Naive thymus-derived CD4-positive, alpha-beta T cell (primary cell): ENCODE measurements at regions not wholly inside any gene's neighbourhood (a gene's known extent, or its start where the extent isn't known, plus 50 kb on each side); places are given as distances from the start of the nearest gene placed in this dataset.

ENCODE experiments used
- ATAC-seq: fragments of 150-1000 bp; cut with Tn5 transposase; 2 replicates; pipeline ENCODE4 v1.10.0; 2021; ENCODE audit warnings: mild to moderate bottlenecking, moderate library complexity
- CTCF ChIA-PET: fragments of 350-600 bp; sonication (Branson Sonifier 250); formaldehyde crosslinking; loops from one replicate; lab custom pipeline; 2021; ENCODE audit warnings: antibody characterized with exemption; lab: Charles Lee
- POLR2A ChIA-PET: fragments of 350-600 bp; sonication (Branson Sonifier 250); formaldehyde crosslinking; loops from one replicate; lab custom pipeline; 2021; ENCODE audit warnings: antibody characterized with exemption, inconsistent platforms; lab: Charles Lee
- DNase-seq, 9 donors: peaks; one replicate each; pipeline versions ENCODE4 v3.0.0 to v3.0.0-alpha.2; 2020 to 2022; ENCODE audit warnings: mixed read lengths in 1 of 9
- H3K27ac ChIP-seq: one replicate; pipeline ENCODE4 v1.7.0; 2013; ENCODE audit warnings: mild to moderate bottlenecking, low read depth, low read length, moderate library complexity
- H3K27me3 ChIP-seq, 2 donors: one replicate each; pipeline ENCODE4 v1.7.0; 2013; ENCODE audit warnings: low read length in 2 of 2, mild to moderate bottlenecking in 2 of 2, moderate library complexity in 2 of 2; ENCODE audit not compliant: control insufficient read depth in 2 of 2, insufficient read depth in 2 of 2
- H3K36me3 ChIP-seq, 3 experiments: 1 replicate in 2 of 3; 2 replicates in 1 of 3; pipeline ENCODE4 v1.7.0; 2013; ENCODE audit warnings: low read length in 3 of 3, mild to moderate bottlenecking in 3 of 3, moderate library complexity in 1 of 3; ENCODE audit not compliant: insufficient read depth in 3 of 3, control insufficient read depth in 2 of 3
- H3K4me1 ChIP-seq, 2 donors: one replicate each; pipeline ENCODE4 v1.7.0; 2013; ENCODE audit warnings: low read length in 2 of 2, mild to moderate bottlenecking in 2 of 2, moderate library complexity in 1 of 2; ENCODE audit not compliant: control insufficient read depth in 2 of 2, insufficient read depth in 2 of 2
- H3K4me3 ChIP-seq: 2 replicates; pipeline ENCODE4 v1.7.0; 2013; ENCODE audit warnings: mild to moderate bottlenecking, low read length
- H3K9me3 ChIP-seq, 3 experiments: 1 replicate in 2 of 3; 2 replicates in 1 of 3; pipeline ENCODE4 v1.7.0; 2013; ENCODE audit warnings: low read length in 3 of 3; ENCODE audit not compliant: control insufficient read depth in 2 of 3
- H3K27ac Mint-ChIP-seq, 9 donors: one replicate each; pipeline ENCODE4 v1.8.0; 2020 to 2022; ENCODE audit warnings: mixed read lengths in 9 of 9, mild to moderate bottlenecking in 8 of 9, moderate library complexity in 5 of 9, inconsistent platforms in 2 of 9
- H3K27me3 Mint-ChIP-seq, 5 donors: one replicate each; pipeline ENCODE4 v1.8.0; 2021 to 2022; ENCODE audit warnings: mixed read lengths in 5 of 5, mild to moderate bottlenecking in 1 of 5
- H3K36me3 Mint-ChIP-seq, 5 donors: one replicate each; pipeline ENCODE4 v1.8.0; 2020 to 2022; ENCODE audit warnings: mixed read lengths in 5 of 5, mild to moderate bottlenecking in 3 of 5, inconsistent platforms in 1 of 5
- H3K4me1 Mint-ChIP-seq, 7 donors: one replicate each; pipeline ENCODE4 v1.8.0; 2020 to 2022; ENCODE audit warnings: mixed read lengths in 7 of 7, mild to moderate bottlenecking in 3 of 7, inconsistent platforms in 1 of 7
- H3K4me3 Mint-ChIP-seq, 10 donors: one replicate each; pipeline ENCODE4 v1.8.0; 2020 to 2022; ENCODE audit warnings: mild to moderate bottlenecking in 10 of 10, mixed read lengths in 10 of 10, moderate library complexity in 6 of 10, inconsistent platforms in 2 of 10
- H3K9me3 Mint-ChIP-seq, 11 donors: one replicate each; pipeline ENCODE4 v1.8.0; 2020 to 2022; ENCODE audit warnings: mixed read lengths in 11 of 11, mild to moderate bottlenecking in 4 of 11, inconsistent platforms in 1 of 11, moderate library complexity in 1 of 11
- intact Hi-C, 2 donors: fragments of 100-400 bp; cut with micrococcal nuclease; formaldehyde crosslinking; loops; one replicate each; pipeline ENCODE4 v1.15.1; 2023

DNA sequence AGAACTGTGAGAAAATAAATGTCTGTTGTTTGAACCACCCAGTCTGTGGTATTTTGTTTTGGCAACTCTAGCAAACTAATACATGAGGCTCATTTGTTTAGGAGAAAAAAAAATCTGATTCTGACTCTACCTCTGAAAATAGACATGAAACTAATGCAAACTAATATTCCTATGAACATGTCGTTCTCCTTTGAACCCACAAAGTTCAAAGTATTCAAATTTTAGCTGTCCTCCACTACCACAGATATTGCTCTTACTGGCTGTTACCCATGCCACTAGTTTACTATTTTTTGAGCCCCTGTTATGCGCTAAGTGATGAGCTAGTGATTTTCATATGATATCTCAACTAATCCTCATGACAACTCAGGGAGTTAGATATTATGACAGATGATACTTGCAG, 58.8 kb upstream of the ZNF804B start:
- H3K27me3 ChIP-seq, result no peaks in the 10 kb centered on the region
- intact Hi-C loops, result no loop called here
- no peak for ATAC-seq
- DNase-seq, result no peak
- Mint-ChIP-seq H3K27ac (no peak overlapping the region), H3K9me3 (peaks cover 0 to 6% (median 0%) of the 10 kb centered on the region in 11 donors), H3K36me3 (no peaks in the 10 kb centered on the region), H3K27me3 (no peaks in the 10 kb centered on the region), H3K4me1 (no peaks in the 10 kb centered on the region), H3K4me3 (no peak overlapping the region)
- H3K36me3 ChIP-seq, result no peaks in the 10 kb centered on the region
- ChIA-PET CTCF (no interaction called here), POLR2A (no interaction called here)
- no peaks in the 10 kb centered on the region for H3K9me3 ChIP-seq
- no peak overlapping the region for H3K27ac ChIP-seq
- no peak overlapping the region for H3K4me3 ChIP-seq
- H3K4me1 ChIP-seq, result no peaks in the 10 kb centered on the region

DNA sequence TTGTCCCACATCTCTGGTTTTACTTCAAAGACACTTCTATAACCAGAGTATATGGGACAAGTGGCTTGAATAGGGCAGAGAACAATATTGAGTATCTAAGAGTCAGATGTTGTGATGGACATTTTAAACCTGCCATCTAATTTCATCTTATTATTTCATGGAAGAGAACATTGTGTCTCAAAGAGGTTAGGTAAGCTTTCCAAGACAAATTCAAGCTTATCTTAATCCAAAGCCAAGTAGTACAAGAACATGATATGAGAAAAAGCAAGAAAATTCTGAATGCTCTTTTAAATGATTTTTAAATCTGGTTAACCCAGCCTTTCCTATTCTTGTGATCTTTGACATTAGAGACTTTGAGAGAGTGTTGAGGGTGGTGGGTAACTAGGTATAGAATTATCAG, 65.3 kb upstream of the ZNF804B start:
- no peaks in the 10 kb centered on the region for H3K36me3 ChIP-seq
- ChIA-PET CTCF (no interaction called here), POLR2A (no interaction called here)
- Mint-ChIP-seq H3K4me3 (no peak overlapping the region), H3K27ac (no peak overlapping the region), H3K36me3 (no peaks in the 10 kb centered on the region), H3K27me3 (no peaks in the 10 kb centered on the region), H3K4me1 (no peaks in the 10 kb centered on the region), H3K9me3 (no peaks in the 10 kb centered on the region)
- DNase-seq (no peak), ATAC-seq (no peak)
- no peak overlapping the region for H3K27ac ChIP-seq
- no peak overlapping the region for H3K4me3 ChIP-seq
- no peaks in the 10 kb centered on the region for H3K27me3 ChIP-seq
- no peaks in the 10 kb centered on the region for H3K4me1 ChIP-seq
- no peaks in the 10 kb centered on the region for H3K9me3 ChIP-seq
- intact Hi-C loops, result no loop called here

DNA sequence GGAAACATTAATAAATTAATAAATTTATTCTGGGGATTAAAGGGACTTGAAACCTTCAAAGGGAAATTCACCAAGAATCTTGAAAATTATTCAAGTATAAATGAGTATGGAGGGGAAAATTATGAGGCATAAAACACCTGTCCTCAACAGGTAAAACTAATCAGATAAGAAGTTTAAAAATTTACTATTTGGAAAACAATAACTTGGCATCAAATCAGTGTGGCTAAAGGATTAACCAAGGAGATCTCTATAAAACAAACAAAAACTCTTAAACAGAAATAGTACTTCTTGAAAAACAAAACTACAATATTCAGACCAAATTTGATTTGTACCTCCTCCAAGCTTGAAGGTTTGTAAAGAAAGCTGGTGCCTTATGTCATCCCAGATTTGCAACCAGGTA, 66.4 kb upstream of the ZNF804B start:
- intact Hi-C loops, result no loop called here
- H3K9me3 Mint-ChIP-seq, result no peaks in the 10 kb centered on the region
- H3K27me3 ChIP-seq, result no peaks in the 10 kb centered on the region
- H3K4me3 ChIP-seq, result no peak overlapping the region
- no peaks in the 10 kb centered on the region for H3K27me3 Mint-ChIP-seq
- POLR2A ChIA-PET, result no interaction called here
- no peaks in the 10 kb centered on the region for H3K4me1 ChIP-seq
- H3K27ac Mint-ChIP-seq, result no peak overlapping the region
- no peaks in the 10 kb centered on the region for H3K36me3 Mint-ChIP-seq
- CTCF ChIA-PET, result no interaction called here
- H3K9me3 ChIP-seq, result no peaks in the 10 kb centered on the region
- DNase-seq (no peak), ATAC-seq (no peak)
- no peak overlapping the region for H3K4me3 Mint-ChIP-seq
- no peaks in the 10 kb centered on the region for H3K36me3 ChIP-seq
- H3K4me1 Mint-ChIP-seq, result no peaks in the 10 kb centered on the region
- H3K27ac ChIP-seq, result no peak overlapping the region

DNA sequence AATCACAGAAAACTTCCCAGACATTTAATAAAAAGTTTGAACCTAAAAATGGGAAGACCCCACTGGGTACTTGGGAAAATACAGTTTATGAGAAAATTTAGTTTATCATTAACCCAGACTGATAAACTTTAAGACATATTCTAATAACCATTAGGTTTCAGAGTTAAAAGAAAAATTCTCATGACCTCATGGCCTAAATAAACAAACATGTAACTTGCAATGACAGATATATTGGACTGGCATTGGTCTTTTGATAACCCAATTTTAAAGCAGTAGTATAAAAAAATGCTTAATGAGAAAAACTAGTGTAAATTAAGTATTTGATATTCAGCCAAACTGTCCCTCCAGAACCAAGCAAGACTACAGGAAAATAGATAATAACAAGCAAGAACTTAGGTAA, 67.0 kb upstream of the ZNF804B start:
- H3K9me3 Mint-ChIP-seq, result no peaks in the 10 kb centered on the region
- no peaks in the 10 kb centered on the region for H3K9me3 ChIP-seq
- no peaks in the 10 kb centered on the region for H3K4me1 Mint-ChIP-seq
- no peak overlapping the region for H3K4me3 Mint-ChIP-seq
- DNase-seq (no peak), ATAC-seq (no peak)
- H3K4me1 ChIP-seq, result no peaks in the 10 kb centered on the region
- no peaks in the 10 kb centered on the region for H3K36me3 Mint-ChIP-seq
- no peak overlapping the region for H3K4me3 ChIP-seq
- CTCF ChIA-PET, result no interaction called here
- H3K27me3 Mint-ChIP-seq, result no peaks in the 10 kb centered on the region
- intact Hi-C loops, result no loop called here
- no peak overlapping the region for H3K27ac ChIP-seq
- H3K27ac Mint-ChIP-seq, result no peak overlapping the region
- H3K36me3 ChIP-seq, result no peaks in the 10 kb centered on the region
- POLR2A ChIA-PET, result no interaction called here
- no peaks in the 10 kb centered on the region for H3K27me3 ChIP-seq

DNA sequence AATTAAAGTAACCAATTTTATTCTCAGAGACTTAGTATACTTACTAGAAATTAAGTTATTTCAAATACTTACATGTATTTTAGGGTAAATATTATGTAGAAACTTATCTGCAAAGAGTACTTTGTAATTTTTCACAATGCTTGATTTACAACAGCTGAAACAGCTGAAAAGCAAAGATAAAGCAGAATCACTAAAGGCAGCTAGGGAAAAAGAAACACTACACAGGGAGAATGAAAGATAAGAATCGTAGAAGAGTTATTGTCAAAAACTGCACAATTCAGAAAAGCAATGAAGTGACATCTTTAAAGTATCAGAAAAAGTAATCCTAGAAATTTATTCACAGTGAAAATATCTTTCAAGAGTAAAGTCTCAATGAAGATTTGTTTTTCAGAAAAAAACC, 69.7 kb upstream of the ZNF804B start:
- no peaks in the 10 kb centered on the region for H3K36me3 ChIP-seq
- no peaks in the 10 kb centered on the region for H3K4me1 ChIP-seq
- Mint-ChIP-seq H3K27ac (no peak overlapping the region), H3K27me3 (no peaks in the 10 kb centered on the region), H3K9me3 (peaks cover 0 to 4% (median 0%) of the 10 kb centered on the region in 11 donors), H3K36me3 (no peaks in the 10 kb centered on the region), H3K4me1 (no peaks in the 10 kb centered on the region), H3K4me3 (no peak overlapping the region)
- H3K27ac ChIP-seq, result no peak overlapping the region
- POLR2A ChIA-PET, result no interaction called here
- H3K9me3 ChIP-seq, result no peaks in the 10 kb centered on the region
- H3K4me3 ChIP-seq, result no peak overlapping the region
- no peak for DNase-seq
- no peaks in the 10 kb centered on the region for H3K27me3 ChIP-seq
- CTCF ChIA-PET, result no interaction called here
- intact Hi-C loops, result no loop called here
- ATAC-seq, result no peak

DNA sequence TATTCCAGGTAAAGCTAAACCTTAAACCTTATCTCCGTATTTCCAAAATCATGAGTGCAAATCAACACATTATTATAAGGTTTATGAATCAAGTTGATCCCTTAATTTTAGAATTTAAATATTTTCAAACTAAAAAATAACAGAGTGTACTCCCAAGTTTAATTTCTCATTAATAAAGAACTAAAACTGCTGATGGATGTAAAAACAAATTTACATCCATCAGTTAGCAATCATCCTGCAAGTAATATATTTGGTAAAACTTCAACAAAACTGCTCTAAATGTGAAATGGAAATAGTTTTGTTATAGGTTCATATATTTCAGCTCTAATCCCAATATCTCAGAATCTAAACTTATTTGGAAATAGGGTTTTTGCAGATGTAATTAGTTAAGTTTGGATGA, 71.3 kb upstream of the ZNF804B start:
- H3K27me3 Mint-ChIP-seq, result no peaks in the 10 kb centered on the region
- H3K27ac Mint-ChIP-seq, result no peak overlapping the region
- Histone ChIP-seq H3K27me3 (no peaks in the 10 kb centered on the region), H3K4me3 (no peak overlapping the region), H3K9me3 (no peaks in the 10 kb centered on the region), H3K27ac (no peak overlapping the region), H3K36me3 (no peaks in the 10 kb centered on the region), H3K4me1 (no peaks in the 10 kb centered on the region)
- H3K36me3 Mint-ChIP-seq, result no peaks in the 10 kb centered on the region
- no peaks in the 10 kb centered on the region for H3K4me1 Mint-ChIP-seq
- ChIA-PET POLR2A (no interaction called here), CTCF (no interaction called here)
- H3K9me3 Mint-ChIP-seq, result peaks cover 0 to 4% (median 0%) of the 10 kb centered on the region in 11 donors
- no peak for ATAC-seq
- no peak overlapping the region for H3K4me3 Mint-ChIP-seq
- intact Hi-C loops, result no loop called here
- no peak for DNase-seq

DNA sequence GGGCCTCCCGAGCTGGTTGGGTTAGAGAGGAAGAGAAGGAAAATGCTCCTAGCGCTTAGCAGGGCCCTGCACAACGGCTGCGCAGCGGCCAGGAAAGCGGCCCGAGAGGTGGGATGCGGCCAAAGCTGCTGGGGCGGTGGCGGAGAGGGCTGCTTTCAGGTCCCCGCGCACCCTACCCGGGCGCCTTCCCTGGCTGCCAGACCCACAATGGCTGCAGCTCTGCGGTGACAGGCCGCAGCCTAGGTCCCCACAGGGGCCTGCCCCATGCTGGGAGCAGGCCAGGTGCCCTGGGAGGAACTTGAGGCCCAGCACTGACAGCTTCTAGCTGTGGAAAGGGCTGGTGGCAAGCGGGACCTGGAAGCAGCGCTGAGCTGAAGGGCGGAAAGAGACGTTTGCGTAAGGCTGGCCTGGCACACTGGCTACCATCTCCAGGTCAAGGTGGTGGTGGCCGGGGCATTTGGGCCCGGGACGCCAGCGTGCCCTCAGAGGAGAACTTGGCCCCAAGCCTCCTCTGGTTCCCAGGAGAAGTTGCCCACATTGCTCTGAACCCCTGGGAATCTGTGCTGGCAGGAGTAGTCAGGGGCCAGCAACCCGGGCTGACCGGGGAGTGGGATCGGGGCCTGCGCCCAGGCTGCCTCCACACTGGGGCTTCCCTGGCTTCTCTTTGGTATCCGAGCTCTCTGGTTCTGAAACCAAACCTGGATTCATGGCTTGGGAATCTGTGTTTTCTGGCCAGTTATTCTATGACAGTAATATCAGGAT, 72.9 kb upstream of the ZNF804B start:
- DNase-seq, result no peak
- H3K4me1 ChIP-seq, result no peaks in the 10 kb centered on the region
- no peak for ATAC-seq

More for the DNA sequence above, 72.9 kb upstream of the ZNF804B start:
- intact Hi-C loops, result no loop called here
- Mint-ChIP-seq H3K27me3 (no peaks in the 10 kb centered on the region), H3K4me1 (no peaks in the 10 kb centered on the region), H3K9me3 (peaks cover 0 to 4% (median 0%) of the 10 kb centered on the region in 11 donors), H3K4me3 (no peak overlapping the region), H3K27ac (no peak overlapping the region), H3K36me3 (no peaks in the 10 kb centered on the region)
- no peaks in the 10 kb centered on the region for H3K9me3 ChIP-seq
- H3K27ac ChIP-seq, result no peak overlapping the region
- H3K27me3 ChIP-seq, result no peaks in the 10 kb centered on the region
- no peaks in the 10 kb centered on the region for H3K36me3 ChIP-seq
- ChIA-PET CTCF (no interaction called here), POLR2A (no interaction called here)
- H3K4me3 ChIP-seq, result no peak overlapping the region
